ENCODE measurements at regions not wholly inside any gene's neighbourhood (a gene's known extent, or its start where the extent isn't known, plus 50 kb on each side); places are given as distances from the start of the nearest gene placed in this dataset.
"Not testable (repeated sequence)": the region's sequence is repeated elsewhere in the genome, so short reads cannot be mapped to it uniquely, and the experiment has no call there.

DNA sequence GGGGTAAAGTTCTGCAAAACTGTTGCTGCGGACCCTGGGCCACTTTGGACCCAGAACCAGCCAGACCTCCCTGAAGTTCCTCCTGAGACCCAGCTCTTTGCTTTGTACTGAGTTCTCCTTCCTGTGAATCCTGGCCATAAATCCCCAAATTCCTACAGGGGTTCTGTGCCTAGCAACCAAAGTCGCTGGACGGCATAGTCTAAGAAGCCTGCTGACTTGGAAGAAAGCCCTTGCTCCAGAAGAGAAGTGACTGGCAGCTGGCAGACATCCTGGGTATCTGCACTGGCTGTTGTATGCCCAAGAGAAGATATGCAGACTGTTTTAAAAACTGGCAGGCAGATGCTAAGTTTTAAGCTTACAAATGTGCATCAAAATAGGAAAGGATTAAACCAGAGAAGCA is 99.9 kb upstream of the SLC24A4 start:
- no peak for DNase-seq (ENCODE audit: low read depth)

GRCh38 chr14:92224358-92224954 is 98.5 kb upstream of the SLC24A4 start:
- DNase-seq (ENCODE audit: low read depth), result no peak

- DNase-seq (ENCODE audit: low read depth), result no peak
Measured at GRCh38 chr14:92225731-92226130, 97.2 kb upstream of the SLC24A4 start.

DNA sequence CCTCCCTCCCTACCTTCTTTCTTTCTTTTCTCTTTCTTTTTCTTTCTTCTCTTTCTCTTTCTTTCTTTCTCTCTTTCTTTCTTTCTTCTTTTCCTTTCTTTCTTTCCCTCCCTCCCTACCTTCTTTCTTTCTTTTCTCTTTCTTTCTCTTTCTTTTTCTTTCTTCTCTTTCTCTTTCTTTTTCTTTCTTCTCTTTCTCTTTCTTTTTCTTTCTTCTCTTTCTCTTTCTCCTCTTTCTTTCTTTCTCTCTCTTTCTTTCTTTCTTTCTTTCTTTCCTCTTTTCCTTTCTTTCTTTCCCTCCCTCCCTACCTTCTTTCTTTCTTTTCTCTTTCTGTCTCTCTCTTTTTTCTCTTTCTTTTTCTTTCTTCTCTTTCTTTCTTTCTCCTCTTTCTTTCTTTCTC is 96.8 kb upstream of the SLC24A4 start:
- DNase-seq (ENCODE audit: low read depth), result not testable (repeated sequence)

GRCh38 chr14:92236243-92236900 is 86.6 kb upstream of the SLC24A4 start:
- no peak for DNase-seq (ENCODE audit: low read depth)

DNA sequence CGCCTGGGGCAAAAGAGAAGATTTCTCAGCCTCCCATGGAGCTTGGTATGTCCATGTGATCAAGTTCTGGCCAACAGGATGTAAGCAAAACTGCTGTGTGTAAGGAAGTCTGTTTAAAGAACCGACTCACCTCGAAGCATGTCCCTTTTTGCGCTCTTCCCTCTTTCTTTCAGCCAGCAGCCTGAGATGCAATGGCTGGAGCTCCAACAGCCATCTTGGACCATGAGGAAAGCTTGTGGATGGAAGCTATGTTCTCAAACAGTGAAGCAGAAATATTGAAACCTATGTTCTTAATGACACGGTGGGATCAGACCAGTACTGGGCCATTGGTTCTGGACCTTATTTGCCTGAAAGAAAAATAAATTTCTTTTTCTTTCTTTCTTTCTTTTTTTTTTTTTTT is 82.3 kb upstream of the SLC24A4 start:
- DNase-seq (ENCODE audit: low read depth), result no peak

DNA sequence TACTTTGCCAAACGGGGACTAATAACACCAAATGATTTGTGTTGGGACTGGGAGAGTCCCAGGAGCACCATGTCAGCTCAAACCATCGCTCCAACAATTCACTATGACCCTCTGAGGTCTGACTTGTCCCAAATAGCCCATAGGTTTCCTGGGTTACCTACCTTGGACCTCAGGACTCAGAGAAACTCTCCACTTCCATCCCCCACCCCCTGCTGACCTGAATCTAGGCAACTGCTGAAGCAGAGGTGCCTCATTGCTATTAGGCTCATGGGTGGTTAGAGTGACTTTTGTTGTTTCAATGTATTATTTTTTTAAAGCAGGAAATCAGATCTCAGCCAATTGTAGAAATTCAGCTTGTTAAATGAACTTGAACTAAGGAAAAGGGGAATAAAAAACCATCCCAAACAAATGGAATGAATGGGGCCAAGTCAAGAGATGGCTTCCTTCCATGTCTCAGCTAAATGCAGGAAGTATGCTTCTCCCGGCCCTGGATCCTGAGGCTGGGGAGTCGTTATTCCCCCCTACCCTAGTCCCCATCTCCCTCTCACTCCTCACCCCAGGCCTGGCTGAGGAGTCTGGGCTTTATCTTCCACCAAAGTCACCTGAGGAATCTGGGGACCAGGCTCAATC is 80.9 kb upstream of the SLC24A4 start:
- DNase-seq (ENCODE audit: low read depth), result no peak

GRCh38 chr14:92244805-92245204 is 78.2 kb upstream of the SLC24A4 start:
- no peak for DNase-seq (ENCODE audit: low read depth)

DNA sequence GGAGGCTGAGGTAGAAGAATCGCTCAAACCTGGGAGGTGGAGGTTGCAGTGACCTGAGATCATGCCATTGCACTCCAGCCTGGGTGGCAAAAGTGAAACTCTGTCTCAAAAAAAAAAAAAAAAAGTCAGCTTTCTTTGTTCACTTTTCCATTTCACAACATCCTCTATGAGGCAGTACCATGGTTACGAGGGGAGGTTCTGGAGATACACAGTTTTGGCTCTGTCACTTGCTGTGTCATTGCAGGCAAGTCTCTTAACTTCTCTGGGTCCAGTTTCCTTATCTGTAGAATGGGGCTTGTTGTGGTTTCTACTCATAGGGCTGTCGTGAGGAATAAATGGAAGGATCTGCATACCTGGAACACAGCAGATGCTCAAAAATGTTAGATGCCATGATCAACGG is 75.6 kb upstream of the SLC24A4 start:
- no peak for DNase-seq (ENCODE audit: low read depth)

DNA sequence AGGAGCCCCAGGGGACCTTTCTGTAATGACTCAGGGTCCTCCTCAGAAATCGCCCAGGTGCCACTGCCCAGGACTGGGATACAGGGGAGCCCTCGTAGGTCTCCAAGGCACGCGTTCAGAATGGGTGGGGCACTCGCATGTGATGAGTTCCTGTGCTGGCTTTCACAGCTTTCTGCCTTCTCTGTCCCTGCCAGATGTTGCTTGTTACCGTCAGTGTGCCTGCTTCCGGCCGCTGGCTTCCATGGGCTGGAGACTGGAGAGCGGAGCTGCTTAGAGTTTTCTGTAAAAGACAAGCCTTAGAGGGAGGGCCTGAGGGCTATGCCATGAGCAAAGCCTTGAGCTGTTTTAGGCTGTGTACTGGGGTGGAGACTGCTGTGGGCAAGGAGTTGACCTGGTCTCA is 75.0 kb upstream of the SLC24A4 start:
- DNase-seq (ENCODE audit: low read depth), result no peak

- no peak for DNase-seq (ENCODE audit: low read depth)
Measured at GRCh38 chr14:92248696-92249095, 74.3 kb upstream of the SLC24A4 start.

DNA sequence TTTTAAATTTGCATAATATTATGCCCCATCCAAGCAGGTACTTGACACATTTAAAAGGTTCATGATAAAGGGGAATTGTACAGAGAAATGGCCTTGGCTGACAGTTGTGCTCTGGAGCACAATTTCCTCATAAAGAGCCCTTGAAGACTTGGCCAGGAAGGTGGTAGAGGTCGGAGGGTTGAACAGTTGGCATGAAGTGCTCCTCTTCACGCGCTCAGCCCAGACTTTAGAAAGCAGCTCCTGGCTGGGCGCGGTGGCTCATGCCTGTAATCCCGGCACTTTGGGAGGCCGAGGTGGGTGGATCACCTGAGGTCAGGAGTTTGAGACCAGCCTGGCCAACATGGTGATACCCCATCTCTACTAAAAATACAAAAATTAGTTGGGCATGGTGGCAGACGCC is 72.6 kb upstream of the SLC24A4 start:
- DNase-seq (ENCODE audit: low read depth), result not testable (repeated sequence)

DNA sequence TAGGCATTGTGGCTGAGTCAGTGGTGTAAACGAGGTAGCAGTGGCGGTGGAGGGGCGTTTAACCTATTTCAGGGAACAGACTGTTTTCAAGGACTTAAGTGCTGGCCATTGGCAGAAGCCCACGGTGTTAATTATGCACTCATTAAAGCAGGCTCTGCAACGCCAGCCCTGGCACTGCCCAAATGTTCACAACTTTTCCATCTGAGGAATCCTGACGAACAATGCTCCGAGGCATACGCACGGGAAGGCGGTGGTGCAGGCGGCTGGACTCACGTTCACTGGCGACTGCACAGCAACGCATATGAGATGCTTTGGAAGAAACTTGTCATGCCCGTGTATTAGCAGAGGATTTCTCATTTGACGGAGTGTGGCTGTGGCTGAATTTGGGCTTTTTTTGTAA is 70.6 kb upstream of the SLC24A4 start:
- no peak for DNase-seq (ENCODE audit: low read depth)

DNA sequence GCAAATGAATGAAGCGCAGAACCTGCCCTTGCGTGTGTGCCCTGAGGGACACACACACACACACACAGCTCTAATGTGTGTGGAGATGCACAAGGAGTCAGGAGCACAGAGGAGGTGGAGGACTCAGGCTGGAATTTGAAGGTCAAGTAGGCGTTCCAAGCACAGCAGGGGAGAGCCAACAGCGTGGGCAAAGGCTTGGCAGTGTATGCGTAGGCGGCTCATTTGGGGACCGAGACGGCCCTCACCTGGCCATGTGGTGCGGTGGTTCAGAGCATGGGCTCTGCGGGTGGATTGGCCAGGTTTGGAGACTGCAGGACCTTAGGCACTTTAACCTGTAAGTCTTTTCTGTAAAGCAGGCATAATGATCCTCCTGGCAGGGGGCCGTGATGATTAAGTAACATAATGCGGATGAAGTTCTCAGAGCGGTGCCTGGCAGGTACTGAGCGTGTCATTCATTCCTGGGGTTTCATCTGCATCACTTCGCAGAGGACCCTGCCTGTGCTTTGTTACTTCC is 69.5 kb upstream of the SLC24A4 start:
- DNase-seq (ENCODE audit: low read depth), result no peak

DNA sequence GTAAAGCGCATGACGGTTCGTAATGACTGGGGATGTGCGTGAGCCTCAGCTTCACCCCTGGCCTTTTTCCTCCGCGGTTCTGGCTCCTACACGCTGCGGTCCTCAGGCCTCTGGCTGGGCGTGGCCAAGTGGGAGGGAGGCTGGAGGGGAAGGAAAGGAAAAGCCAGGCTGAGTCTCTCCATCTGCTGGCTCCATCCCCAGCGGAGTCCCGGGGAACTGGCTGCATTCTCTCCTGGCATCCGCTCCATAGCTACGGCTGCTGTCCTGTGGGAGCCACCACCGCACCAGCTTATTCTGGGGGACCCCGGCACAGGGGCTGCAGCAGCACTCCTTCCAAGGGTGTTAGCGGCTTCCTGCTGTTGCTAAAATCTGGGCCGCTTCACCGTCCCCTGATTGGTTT is 68.2 kb upstream of the SLC24A4 start:
- DNase-seq (ENCODE audit: low read depth), result peak; percentile 16

- no peak for DNase-seq (ENCODE audit: low read depth)
Measured at GRCh38 chr14:92258934-92259333, 64.0 kb upstream of the SLC24A4 start.

DNA sequence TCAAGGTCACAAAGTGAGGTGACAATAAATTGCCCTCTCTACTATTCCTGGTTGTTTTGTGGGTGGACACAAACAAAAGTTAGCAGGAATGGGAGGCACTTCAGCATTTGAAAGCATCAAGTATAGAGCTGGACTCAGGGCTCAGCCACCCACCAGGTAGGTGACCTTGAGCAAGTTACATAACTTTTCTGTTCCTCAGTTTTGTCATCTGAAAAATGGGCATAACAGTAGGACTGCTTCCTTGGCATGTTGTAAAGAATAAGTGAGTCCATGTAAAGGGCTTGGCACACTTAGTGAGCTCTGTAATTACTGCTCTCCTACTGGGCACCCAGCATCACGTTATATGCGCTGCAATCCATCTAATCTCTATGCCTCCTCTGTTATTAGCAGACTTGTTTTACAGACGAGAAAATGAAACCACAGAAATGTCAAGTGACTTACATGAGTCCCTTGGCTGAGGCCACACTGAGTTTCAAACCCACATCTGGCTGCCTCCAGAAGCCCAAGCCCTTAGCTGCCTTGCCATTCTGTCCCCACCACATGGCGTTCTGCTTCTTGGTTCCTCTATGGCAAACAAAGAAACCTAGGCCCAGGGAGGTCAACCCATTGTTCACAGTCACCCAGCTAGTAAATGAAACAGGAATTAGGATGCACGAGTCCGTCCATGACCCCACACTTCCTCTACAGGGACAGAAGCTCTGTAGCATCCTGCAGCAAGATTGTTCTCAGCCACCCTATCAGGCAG is 63.2 kb upstream of the SLC24A4 start:
- no peak for DNase-seq (ENCODE audit: low read depth)

GRCh38 chr14:92263681-92264080 is 59.3 kb upstream of the SLC24A4 start:
- no peak for DNase-seq (ENCODE audit: low read depth)

- DNase-seq (ENCODE audit: low read depth), result no peak
Measured at GRCh38 chr14:92264195-92264594, 58.8 kb upstream of the SLC24A4 start.

GRCh38 chr14:92266216-92266615 is 56.7 kb upstream of the SLC24A4 start:
- DNase-seq (ENCODE audit: low read depth), result no peak

Measured in GM04504 (cell line).